Skeletal muscle satellite cell (primary cell): ENCODE measurements at regions not wholly inside any gene's neighbourhood (a gene's known extent, or its start where the extent isn't known, plus 50 kb on each side); places are given as distances from the start of the nearest gene placed in this dataset.
"Not testable (repeated sequence)": the region's sequence is repeated elsewhere in the genome, so short reads cannot be mapped to it uniquely, and the experiment has no call there.

Experiments used
- H3K27me3 ChIP-seq: 2 replicates; pipeline ENCODE4 v1.7.0; 2013; ENCODE audit warnings: low read length; ENCODE audit not compliant: control insufficient read depth, insufficient read depth
- H3K36me3 ChIP-seq: 2 replicates; pipeline ENCODE4 v1.7.0; 2013; ENCODE audit warnings: mild to moderate bottlenecking, control low read depth, low read length; ENCODE audit not compliant: insufficient read depth
- H3K4me1 ChIP-seq: 2 replicates; pipeline ENCODE4 v1.7.0; 2013; ENCODE audit warnings: low read length; ENCODE audit not compliant: control insufficient read depth, insufficient read depth
- H3K4me2 ChIP-seq: 2 replicates; pipeline ENCODE4 v1.7.0; 2013; ENCODE audit warnings: mild to moderate bottlenecking, low read length
- H3K4me3 ChIP-seq: 2 replicates; pipeline ENCODE4 v1.7.0; 2013; ENCODE audit warnings: low read length
- H3K9ac ChIP-seq: 2 replicates; pipeline ENCODE4 v1.7.0; 2013; ENCODE audit warnings: mild to moderate bottlenecking, low read depth, low read length, moderate library complexity
- H3K9me3 ChIP-seq: replicated peaks from 2 replicates; pipeline ENCODE4 v1.7.0; 2013; ENCODE audit warnings: mild to moderate bottlenecking, control low read depth, low read length

DNA sequence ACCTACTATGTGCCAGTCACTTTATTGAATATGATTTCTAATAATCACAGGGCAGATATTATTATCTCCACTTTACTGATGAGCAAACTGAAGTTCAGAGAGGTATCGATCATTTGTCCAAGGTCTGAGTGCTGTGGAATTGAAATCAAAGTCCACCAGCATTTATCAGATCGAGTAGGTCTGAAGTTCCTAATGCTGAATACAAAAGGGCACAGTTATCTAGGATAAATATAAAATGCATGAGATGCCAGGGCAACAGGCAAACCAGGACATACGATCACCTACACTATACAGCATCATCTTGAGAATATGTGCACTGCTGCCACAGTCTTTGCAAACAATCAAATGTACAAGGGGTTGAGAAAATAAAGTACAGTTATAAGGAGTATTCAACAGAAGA, 57.2 kb upstream of the SH3RF1 start:
- no peak overlapping the region for H3K9ac ChIP-seq
- H3K4me1 ChIP-seq: no peaks in the 10 kb centered on the region
- H3K36me3 ChIP-seq: no peaks in the 10 kb centered on the region
- no peaks in the 10 kb centered on the region for H3K27me3 ChIP-seq
- no peak overlapping the region for H3K4me2 ChIP-seq
- no peaks in the 10 kb centered on the region for H3K9me3 ChIP-seq
- no peak overlapping the region for H3K4me3 ChIP-seq

GRCh38 chr4:169323925-169324324, 53.2 kb upstream of the SH3RF1 start:
- H3K9ac ChIP-seq, H3K4me3 ChIP-seq, H3K9me3 ChIP-seq, H3K36me3 ChIP-seq, H3K4me2 ChIP-seq, H3K27me3 ChIP-seq, H3K4me1 ChIP-seq: not testable (repeated sequence)

GRCh38 chr4:169322833-169323232, 52.1 kb upstream of the SH3RF1 start:
- H3K27me3 ChIP-seq, H3K9me3 ChIP-seq, H3K36me3 ChIP-seq, H3K4me3 ChIP-seq, H3K4me2 ChIP-seq, H3K4me1 ChIP-seq, H3K9ac ChIP-seq: not testable (repeated sequence)
